GM18507 (cell line): ENCODE measurements at regions not wholly inside any gene's neighbourhood (a gene's known extent, or its start where the extent isn't known, plus 50 kb on each side); places are given as distances from the start of the nearest gene placed in this dataset.
A peak's percentile ranks its signal among the peaks of the same experiment; 100 is the strongest.

Experiments
- DNase-seq: peaks from one replicate; pipeline ENCODE4 v3.0.0; 2011; ENCODE audit warnings: low read depth; ENCODE audit not compliant: insufficient read length; ENCODE audit errors: extremely low spot score
- FAIRE-seq: peaks from 2 replicates; lab custom pipeline; 2011; peaks lifted over from hg19 to GRCh38; lab: Jason Lieb, UNC

DNA sequence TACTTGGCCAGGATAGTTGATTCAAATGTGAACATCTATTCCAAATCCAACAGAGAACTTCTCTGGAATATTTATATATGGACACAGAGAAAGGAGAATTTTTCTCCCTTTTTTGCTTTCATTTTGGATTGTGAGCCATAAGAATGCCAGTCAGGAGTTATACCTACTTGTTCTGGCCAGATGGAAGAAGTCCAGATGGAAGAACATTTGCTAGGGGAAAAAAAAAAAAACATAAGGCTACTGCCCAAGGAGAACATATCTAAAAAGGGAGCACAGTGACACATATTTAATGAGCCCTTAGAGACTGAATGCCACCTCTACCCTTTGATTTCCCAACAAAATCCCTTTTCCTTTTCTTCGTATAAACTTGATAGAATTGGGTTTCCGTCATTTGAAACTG, 61.7 kb upstream of the PPP2R2B start:
- FAIRE-seq (no peak), DNase-seq (no peak)

DNA sequence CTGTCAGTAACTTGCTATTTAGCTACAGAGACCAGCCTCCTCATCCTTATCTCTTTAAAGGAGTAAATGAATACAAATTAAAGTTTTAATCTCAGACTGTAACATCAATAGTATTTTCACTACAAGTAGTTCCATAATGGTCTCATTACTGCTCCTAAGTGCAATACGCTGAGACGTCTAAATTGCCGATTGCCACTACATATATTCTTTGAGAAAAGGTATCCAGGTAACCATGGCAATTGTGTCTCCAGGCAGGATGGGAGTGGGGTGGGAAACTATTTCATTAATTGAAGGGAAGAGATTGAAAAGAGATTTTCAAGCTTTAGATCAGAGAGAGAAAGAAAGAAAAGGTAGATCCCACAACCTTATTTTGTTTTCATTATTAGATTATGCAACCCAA, 65.5 kb upstream of the PPP2R2B start:
- DNase-seq (no peak), FAIRE-seq (no peak)

DNA sequence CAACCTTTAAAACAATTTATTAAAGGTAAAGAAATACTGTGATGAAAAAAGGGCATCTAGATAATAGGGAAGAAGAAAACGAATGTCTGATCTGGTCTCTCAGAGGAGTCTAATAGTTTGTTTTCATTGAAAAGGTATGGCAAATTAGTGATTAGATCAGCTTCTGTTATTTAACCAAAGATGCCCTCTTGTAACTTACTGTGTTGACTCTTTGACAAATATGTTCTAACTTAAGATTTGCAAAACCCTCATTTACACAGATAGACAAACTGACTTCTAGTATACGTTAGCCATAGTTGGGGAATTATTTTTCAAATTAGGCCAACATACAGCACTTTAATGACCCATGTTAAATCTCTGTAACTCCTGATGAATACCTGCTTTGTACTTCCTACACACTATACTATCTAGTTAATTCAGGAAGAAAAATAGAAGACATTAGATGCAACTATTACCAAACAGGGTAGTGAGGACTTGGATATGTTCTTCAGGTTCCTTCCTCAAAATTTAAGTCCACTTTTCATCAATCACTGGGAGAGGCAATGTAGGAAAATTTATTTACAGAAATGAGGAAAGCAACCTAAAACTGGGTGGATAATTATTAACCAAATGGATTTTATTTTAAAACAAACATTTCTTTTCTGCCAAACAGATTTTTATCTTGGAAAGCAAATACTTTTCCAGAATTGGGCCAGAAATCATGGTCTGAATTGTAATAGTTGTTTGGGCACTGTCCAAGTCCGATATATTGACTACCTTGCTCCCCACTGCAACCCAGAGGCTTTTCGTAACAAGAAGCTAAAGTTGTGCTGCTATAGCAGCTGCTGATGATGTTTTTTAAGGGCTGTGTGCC, 66.4 kb upstream of the PPP2R2B start:
- DNase-seq (no peak), FAIRE-seq (no peak)

DNA sequence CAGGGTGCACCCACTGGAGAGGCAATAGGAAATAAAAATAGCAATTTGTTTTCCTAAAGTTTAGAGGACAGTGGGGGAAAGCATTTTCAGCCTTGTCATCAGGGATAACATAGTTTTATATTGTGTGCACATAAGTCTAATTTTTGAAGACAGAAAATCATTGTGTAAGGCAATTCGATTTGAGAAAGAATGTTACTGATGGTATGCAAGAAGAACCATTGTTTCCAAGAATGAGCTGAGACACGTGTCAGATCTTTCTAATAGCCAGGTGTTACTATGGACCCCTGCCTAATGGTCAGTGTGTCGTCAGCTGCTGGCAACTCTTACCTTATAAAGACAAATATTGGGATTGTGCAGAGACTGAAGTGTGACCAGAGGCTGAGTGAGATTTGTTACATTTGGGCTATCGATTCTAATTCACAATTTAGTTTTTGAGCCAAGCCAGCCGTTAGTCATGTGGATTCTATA, 67.1 kb upstream of the PPP2R2B start:
- FAIRE-seq (no peak), DNase-seq (no peak)

DNA sequence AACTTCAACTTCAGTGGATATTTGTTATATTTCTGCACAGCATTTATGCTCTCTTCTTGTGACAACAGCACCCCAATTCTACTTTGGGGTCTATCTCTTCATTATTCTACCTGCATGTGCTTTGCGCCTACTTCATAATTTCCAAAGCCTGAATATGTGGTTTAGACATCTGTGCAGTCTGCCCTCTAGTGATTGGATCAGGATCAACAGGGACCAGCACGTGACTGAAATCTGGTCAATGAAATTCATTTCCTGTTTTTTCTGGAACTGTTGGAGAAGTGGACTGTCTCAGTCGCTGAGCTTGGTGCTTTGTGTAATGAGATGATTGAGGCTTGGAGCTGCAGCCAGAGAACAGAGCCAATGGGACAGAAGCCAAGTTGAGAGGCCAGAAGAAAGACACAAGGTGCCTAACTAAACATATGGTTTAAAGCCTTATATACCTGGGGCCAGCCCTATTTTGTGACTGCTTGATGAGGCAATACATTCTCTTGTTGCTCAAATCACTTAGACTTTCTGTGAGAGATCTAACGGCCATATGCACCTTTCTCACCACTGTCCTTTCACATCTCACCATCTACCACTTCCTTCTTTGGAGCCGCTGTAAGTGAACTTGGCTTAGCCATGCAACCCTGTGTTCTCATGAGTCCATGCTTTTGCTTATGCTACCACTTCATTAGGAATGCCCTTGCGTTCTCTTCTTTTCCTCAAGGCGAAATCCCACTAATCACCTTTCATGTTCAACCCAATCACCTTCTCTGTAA, 68.8 kb upstream of the PPP2R2B start:
- no peak for FAIRE-seq
- no peak for DNase-seq

DNA sequence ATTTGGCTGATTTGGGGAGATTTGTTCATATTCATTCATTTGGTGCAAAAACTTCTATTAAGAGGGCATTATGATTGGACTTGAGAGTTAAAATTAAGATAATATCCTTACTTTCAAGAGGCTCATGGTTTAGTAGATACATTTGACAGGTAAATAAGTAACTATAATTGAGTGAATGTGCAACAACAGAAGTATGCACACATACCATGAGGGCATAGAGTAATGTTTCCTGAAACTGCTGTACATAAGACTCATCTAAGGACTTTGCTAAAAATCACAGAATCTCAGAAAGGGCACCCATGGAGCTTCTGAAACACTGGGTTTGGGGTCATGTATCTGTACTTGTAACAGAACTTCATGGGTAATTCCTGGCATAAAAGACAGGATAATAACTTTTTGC, 70.1 kb upstream of the PPP2R2B start:
- no peak for FAIRE-seq
- DNase-seq: no peak

DNA sequence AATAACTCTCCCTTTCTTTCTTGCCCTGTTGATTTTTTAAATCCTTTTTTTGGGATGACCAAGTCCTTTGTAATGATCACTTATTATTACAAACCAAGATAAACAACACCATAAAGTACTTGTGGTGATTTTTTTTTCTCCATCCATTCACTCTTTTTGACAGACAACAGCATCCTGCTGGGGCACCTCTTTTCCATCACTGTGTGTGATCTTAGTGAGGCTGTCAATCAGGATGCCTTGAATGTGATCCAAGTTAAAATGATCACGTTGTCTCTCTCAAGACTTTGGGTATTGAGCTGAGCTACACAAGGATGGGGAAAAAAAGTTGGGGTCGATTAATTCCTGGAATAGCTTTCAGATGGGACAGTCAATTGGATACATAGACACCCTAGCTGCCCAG, 73.6 kb upstream of the PPP2R2B start:
- DNase-seq (no peak), FAIRE-seq (no peak)

DNA sequence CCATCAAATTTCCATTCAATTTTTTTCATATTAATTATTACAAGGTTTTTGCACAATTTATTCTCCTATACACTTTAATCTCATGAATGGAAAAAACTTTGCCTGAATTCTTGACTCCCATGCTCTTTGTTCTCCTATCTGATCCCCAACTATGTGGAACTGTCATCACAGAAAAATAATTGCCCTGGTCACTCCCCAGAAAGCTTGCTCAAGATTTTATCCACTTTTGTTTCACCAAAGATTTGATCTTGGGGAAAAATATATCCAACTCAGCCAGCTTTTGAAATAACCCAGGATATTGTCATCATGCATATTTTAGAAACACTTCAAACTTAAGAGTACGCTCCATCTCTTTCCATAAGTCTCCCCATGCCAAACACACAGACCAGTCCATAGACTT, 77.7 kb upstream of the PPP2R2B start:
- DNase-seq (no peak), FAIRE-seq (no peak)

DNA sequence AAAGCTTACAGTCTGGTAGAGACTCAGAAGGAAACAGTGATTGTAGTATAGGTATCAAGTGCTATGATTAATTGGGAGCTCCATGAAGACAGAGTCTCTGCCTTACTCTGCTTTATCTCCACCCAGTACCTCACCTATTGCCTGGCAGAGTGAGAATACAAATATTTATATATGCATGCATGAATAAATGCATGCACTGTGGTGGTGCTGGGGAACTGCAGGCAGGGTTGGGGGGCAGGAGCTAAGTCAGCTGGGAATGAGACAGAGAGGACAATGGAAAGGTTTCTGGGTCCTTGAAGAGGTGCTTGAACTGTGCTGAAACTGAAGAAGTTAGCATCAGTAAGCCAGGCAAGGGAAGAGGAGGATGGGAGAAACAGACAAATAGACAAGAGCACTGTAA, 80.8 kb upstream of the PPP2R2B start:
- DNase-seq (no peak), FAIRE-seq (no peak)

DNA sequence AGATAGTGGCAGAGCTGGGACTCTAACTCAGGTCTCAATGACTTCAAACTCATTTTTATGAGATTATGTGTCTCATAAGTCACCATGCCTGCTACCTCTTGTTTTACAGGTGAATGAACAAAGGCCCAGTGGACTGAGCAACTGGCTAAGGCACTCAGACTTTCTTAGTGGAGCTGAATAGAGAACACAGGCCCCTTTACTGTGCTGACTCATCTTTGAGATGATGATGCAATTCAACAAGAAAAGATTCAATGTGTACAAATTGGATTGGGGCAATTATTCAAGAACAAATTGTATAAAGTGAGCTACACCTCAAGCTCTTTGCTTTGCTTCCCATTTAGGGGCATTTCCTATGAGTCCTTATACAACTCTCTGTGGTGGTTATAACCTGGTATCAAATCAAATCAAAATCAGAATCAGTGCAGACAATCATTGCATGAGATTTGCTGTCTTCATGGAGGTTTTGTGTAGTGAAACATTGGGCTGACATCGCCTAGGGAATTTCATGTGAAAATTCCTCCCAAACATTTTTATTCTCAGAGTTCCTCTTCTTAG, 84.3 kb upstream of the PPP2R2B start:
- DNase-seq (no peak), FAIRE-seq (no peak)

DNA sequence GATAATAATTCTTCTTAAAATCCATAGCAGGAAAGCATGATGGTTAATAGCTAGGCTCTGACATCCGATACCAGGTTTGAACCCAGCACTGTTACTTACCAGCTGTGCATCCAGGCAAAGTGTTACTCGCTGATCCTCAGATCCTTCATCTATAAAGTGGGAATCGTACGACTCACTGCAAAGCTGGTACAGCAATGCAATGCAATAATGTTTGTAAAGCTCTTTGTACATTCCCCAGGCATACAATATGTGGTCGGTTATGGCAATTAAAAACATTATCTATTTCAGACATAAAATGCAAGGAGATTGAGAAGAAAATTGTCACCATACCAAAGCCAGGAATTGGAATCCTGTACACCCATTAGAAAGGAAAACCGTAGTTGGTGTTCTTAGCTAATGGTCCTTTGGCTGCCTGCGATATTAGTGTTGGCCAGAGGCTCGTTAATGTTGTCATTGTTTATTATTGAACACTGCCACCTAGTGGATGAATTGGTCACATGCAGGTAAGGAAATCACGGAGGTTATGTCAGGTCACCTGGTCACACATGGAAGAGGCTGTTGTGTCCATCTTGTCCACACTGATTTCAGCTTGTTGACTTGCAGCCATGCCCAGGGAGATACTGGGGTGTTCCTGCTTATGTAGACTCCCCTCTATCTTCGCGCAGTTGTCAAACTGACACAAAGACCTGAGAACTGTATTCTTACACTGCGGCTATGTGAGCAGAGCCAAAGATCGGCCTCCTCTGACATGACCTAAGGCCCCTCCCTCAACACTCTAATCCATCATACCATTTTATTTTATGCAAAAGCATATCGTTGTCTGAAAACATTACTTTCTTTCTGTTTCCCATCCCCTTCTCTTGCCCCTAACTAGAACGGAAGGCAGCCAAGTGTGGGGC, 87.5 kb upstream of the PPP2R2B start:
- peak; percentile 89 for FAIRE-seq
- no peak for DNase-seq

DNA sequence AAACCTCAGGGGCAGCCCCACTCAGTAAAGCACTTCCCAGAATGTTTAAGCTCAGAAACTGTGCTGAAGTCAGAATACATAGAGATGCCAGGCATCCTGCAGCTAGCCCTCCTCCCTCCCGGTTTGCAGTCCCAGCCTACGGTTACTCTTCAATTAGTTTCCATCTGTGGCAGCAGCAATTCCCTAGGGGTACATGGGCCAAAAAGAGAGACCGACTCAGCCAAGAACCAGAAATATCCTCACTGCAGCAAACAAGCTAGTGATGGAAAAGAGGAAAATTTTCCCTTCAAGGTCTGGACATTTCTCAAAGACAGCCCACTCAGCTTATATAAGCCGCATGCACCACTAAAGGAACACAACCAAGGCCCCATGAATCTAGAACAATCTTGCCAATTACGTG, 89.1 kb upstream of the PPP2R2B start:
- FAIRE-seq: no peak
- no peak for DNase-seq

DNA sequence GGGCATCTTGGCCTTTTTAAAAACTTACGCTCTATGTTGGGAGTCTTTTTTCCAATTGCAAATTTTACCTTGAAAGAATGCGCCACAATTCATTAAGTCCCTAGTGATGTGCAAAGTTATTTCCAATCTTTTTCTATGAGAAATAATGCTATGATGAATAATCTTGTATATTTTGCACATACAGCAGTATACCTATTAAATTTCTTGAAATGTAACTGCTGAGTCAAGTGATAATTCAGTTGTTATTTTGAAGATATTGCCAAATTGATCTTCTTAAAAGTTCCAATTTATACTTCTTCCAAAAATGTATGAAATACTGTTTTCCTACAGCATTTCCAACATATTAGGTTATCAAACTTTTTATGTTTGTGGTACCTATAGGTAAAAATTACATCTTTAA, 92.8 kb upstream of the PPP2R2B start:
- no peak for DNase-seq
- FAIRE-seq: no peak

DNA sequence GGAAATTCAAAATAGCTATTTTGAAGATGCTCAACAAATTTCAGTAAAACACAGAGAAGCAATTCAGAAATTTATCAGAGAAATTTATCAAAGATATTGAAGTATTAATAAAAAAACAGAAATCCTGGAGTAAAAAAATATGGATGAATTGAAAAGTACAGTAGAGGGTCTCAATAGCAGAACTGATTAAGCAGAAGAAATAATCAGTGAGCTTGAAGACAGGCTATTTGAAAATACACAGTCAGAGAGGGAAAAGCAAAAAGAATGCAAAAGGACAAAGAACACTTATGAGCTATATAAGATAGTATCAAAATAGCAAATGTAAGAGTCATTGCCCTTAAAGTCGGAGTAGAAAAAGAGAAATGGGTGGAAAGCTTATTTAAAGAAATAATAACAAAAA, 107.9 kb upstream of the PPP2R2B start:
- FAIRE-seq: no peak
- DNase-seq: no peak

DNA sequence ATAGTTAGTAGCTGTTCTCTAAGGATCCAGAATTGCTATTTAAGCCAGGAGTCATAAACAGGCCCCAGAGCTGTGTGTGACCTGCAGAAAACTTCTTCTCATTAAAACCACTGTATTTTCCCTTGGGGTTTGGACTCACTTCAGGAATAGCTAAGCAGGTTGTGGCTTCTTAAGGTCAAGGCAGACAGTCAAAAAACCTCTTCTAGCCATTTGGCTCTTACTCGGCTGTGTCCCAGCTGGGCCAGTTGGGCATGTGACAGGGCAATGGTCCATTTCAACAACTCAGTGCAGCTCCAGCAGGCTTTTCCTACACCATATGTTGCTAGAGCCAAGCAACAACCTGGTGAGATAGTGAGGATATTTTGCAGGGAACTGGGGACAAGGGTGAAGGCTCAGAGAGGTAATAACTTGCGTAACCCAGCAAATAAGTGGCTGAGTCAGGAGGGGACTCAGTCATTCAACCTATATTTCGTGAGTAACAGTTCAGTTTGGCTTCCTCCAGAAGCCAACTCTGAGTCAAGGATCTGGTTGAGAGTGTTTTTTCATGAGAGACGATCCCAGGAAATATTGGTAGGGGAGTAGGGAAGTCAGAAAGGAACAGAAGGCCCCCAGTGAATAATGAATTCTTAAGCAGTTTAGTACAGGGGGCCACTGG, 115.4 kb upstream of the PPP2R2B start:
- no peak for DNase-seq

DNA sequence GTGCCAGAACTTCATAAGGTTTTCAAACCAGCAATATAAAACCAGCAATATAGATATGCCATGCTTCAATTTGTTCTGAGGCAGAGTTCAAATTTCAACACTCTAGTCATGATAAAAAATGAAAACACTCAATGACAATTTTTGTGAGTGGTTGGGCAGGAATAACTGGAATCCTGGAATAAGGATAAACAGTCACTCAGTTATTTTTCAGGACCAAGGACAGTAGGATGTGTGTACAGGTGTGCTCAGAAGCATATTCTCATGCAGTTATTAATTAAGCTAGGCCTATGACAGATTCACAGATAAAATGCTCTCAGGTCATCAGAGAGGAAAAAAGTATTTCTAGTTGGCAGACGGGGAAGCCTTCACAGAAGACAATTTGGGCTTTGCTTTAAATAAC, 117.3 kb upstream of the PPP2R2B start:
- DNase-seq (no peak), FAIRE-seq (no peak)

More for the DNA sequence above, 115.4 kb upstream of the PPP2R2B start:
- no peak for FAIRE-seq

DNA sequence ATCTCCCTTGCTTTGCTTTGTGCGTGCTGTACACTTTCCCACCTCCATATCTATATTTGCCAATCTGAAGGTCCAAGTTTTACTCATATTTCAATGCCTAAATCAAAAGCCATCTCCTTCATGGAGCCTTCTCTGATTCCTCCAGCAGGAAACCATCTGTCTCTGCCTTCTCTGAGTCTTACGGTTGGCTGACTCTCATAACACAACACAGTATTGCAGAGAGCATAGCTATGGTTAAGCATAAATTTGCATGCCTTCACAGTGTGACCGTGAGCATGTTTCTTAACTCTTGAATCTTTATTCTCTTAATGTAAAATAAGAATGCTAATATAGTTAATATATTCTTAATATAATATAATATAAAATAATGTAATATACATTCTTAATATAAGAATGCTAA, 136.8 kb upstream of the PPP2R2B start:
- FAIRE-seq: no peak

DNA sequence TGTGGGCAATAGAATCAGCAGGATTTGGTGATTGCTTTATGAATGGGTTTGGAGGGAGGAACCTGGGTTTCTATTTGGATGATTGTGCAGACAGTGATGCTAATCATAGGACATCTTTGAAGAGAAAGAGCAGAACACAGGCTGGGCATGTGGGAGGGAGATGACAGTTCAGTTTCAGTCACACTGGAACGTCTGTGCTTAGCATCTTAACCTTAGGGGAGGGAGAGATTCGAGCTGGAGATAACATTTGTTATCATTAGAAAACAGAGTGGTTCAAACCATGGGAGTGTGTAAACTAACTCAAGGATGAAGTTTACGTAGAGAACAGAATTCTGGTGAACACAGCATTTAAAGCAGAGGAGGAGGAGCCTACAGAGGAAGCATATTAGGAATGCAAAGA, 138.6 kb upstream of the PPP2R2B start:
- FAIRE-seq (no peak), DNase-seq (no peak)

More for the DNA sequence above, 136.8 kb upstream of the PPP2R2B start:
- DNase-seq: no peak

DNA sequence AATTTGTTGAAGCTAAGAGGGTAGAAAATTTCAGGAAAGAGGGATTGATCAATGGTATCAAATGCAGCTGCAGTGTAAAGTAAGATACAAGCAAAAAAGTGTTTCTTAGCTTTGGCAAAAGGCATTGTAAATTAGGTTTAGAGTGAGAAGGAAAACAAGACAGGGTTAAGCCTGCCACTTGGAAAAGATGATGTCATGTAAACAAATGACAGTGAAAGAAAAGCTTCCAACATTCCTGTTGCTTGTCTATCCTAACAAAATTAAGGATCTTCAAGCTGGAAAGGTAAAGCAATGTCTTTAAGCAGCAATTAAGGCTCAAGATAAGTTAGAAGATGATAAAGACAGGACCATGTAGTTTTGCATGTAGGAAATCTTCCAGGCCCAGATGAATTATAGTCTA, 139.1 kb upstream of the PPP2R2B start:
- FAIRE-seq: no peak
- DNase-seq: no peak
